NCI-H526 (cell line): ENCODE measurements at regions not wholly inside any gene's neighbourhood (a gene's known extent, or its start where the extent isn't known, plus 50 kb on each side); places are given as distances from the start of the nearest gene placed in this dataset.

Source experiments
- DNase-seq, 2 experiments: peaks; one replicate each; lab custom pipeline; 2025; lab: John Stamatoyannopoulos, UW

GRCh38 chr5:147168578-147169327 lies 66.1 kb upstream of the STK32A start:
- DNase-seq, result no peak

- DNase-seq, result no peak
Observed at GRCh38 chr5:147169399-147169798, 65.4 kb upstream of the STK32A start.

GRCh38 chr5:147169901-147170300 lies 64.9 kb upstream of the STK32A start:
- DNase-seq, result no peak

GRCh38 chr5:147170603-147171002 lies 64.2 kb upstream of the STK32A start:
- peak; percentile 26 to 36 for DNase-seq

- DNase-seq, result no peak
Observed at GRCh38 chr5:147174671-147175265, 60.1 kb upstream of the STK32A start.

- no peak for DNase-seq
Observed at GRCh38 chr5:147175516-147176097, 59.2 kb upstream of the STK32A start.

GRCh38 chr5:147176422-147176821 lies 58.4 kb upstream of the STK32A start:
- DNase-seq, result no peak

- DNase-seq, result no peak
Observed at GRCh38 chr5:147177125-147177840, 57.5 kb upstream of the STK32A start.

GRCh38 chr5:147179562-147180147 lies 55.2 kb upstream of the STK32A start:
- DNase-seq, result no peak

GRCh38 chr5:147180751-147181150 lies 54.1 kb upstream of the STK32A start:
- no peak for DNase-seq
